Activated CD4-positive, alpha-beta T cell treated with anti-CD3 and anti-CD28 coated beads, Interleukin-2, amount 10 ng/mL, durations not matched to agents 24 days and 14 days (primary cell): ENCODE measurements at regions not wholly inside any gene's neighbourhood (a gene's known extent, or its start where the extent isn't known, plus 50 kb on each side); places are given as distances from the start of the nearest gene placed in this dataset.
"Not testable (repeated sequence)": the region's sequence is repeated elsewhere in the genome, so short reads cannot be mapped to it uniquely, and the experiment has no call there.

Experiments
- DNase-seq: peaks from one replicate; pipeline ENCODE4 v3.0.0; 2022
- H3K27ac Mint-ChIP-seq: one replicate; pipeline ENCODE4 v1.8.0; 2022; ENCODE audit warnings: mild to moderate bottlenecking, mixed read lengths
- H3K27me3 Mint-ChIP-seq: one replicate; pipeline ENCODE4 v1.8.0; 2022; ENCODE audit warnings: mixed read lengths
- H3K36me3 Mint-ChIP-seq: one replicate; pipeline ENCODE4 v1.8.0; 2022; ENCODE audit warnings: low read depth, mild to moderate bottlenecking, mixed read lengths
- H3K4me1 Mint-ChIP-seq: one replicate; pipeline ENCODE4 v1.8.0; 2021; ENCODE audit warnings: mixed read lengths
- H3K4me3 Mint-ChIP-seq: one replicate; pipeline ENCODE4 v1.8.0; 2022; ENCODE audit warnings: mild to moderate bottlenecking, moderate library complexity, mixed read lengths
- H3K9me3 Mint-ChIP-seq: one replicate; pipeline ENCODE4 v1.8.0; 2021; ENCODE audit warnings: mixed read lengths
- intact Hi-C: fragments of 100-400 bp; cut with micrococcal nuclease; formaldehyde crosslinking; loops from one replicate; pipeline ENCODE4 v1.15.1; 2023

GRCh38 chr6:23732521-23732920 is 393.5 kb upstream of the NRSN1 start:
- Mint-ChIP-seq H3K36me3 (no peaks in the 10 kb centered on the region), H3K27me3 (no peaks in the 10 kb centered on the region), H3K9me3 (no peaks in the 10 kb centered on the region), H3K4me1 (no peaks in the 10 kb centered on the region), H3K27ac (no peak overlapping the region), H3K4me3 (no peak overlapping the region)
- DNase-seq: no peak
- intact Hi-C loops: no loop called here

GRCh38 chr6:23735151-23735550 is 390.9 kb upstream of the NRSN1 start:
- H3K9me3 Mint-ChIP-seq: no peaks in the 10 kb centered on the region
- H3K36me3 Mint-ChIP-seq: no peaks in the 10 kb centered on the region
- no peaks in the 10 kb centered on the region for H3K27me3 Mint-ChIP-seq
- no peaks in the 10 kb centered on the region for H3K4me1 Mint-ChIP-seq
- no peak for DNase-seq
- intact Hi-C loops: no loop called here
- H3K4me3 Mint-ChIP-seq: no peak overlapping the region
- H3K27ac Mint-ChIP-seq: no peak overlapping the region

GRCh38 chr6:23736577-23736976 is 389.4 kb upstream of the NRSN1 start:
- Mint-ChIP-seq H3K9me3 (no peaks in the 10 kb centered on the region), H3K27me3 (no peaks in the 10 kb centered on the region), H3K4me3 (no peak overlapping the region), H3K27ac (no peak overlapping the region), H3K4me1 (no peaks in the 10 kb centered on the region), H3K36me3 (no peaks in the 10 kb centered on the region)
- no peak for DNase-seq
- intact Hi-C loops: no loop called here

GRCh38 chr6:23747239-23747638 is 378.8 kb upstream of the NRSN1 start:
- Mint-ChIP-seq H3K27ac (no peak overlapping the region), H3K9me3 (no peaks in the 10 kb centered on the region), H3K36me3 (no peaks in the 10 kb centered on the region), H3K27me3 (no peaks in the 10 kb centered on the region), H3K4me1 (no peaks in the 10 kb centered on the region), H3K4me3 (no peak overlapping the region)
- no peak for DNase-seq
- intact Hi-C loops: no loop called here

- no peak for DNase-seq
Measured at GRCh38 chr6:23752414-23752813, 373.6 kb upstream of the NRSN1 start.

GRCh38 chr6:23754197-23754596 is 371.8 kb upstream of the NRSN1 start:
- H3K27me3 Mint-ChIP-seq: no peaks in the 10 kb centered on the region
- intact Hi-C loops: no loop called here
- H3K4me1 Mint-ChIP-seq: no peaks in the 10 kb centered on the region
- no peak overlapping the region for H3K4me3 Mint-ChIP-seq
- H3K9me3 Mint-ChIP-seq: no peaks in the 10 kb centered on the region
- H3K27ac Mint-ChIP-seq: no peak overlapping the region
- no peaks in the 10 kb centered on the region for H3K36me3 Mint-ChIP-seq
- DNase-seq: no peak

More at GRCh38 chr6:23752414-23752813, 373.6 kb upstream of the NRSN1 start:
- Mint-ChIP-seq H3K27me3 (no peaks in the 10 kb centered on the region), H3K4me1 (no peaks in the 10 kb centered on the region), H3K9me3 (no peaks in the 10 kb centered on the region), H3K4me3 (no peak overlapping the region), H3K27ac (no peak overlapping the region), H3K36me3 (no peaks in the 10 kb centered on the region)
- intact Hi-C loops: no loop called here

GRCh38 chr6:23775127-23775526 is 350.9 kb upstream of the NRSN1 start:
- Mint-ChIP-seq H3K4me1 (no peaks in the 10 kb centered on the region), H3K27me3 (no peaks in the 10 kb centered on the region), H3K36me3 (no peaks in the 10 kb centered on the region), H3K9me3 (no peaks in the 10 kb centered on the region), H3K4me3 (no peak overlapping the region), H3K27ac (no peak overlapping the region)
- DNase-seq: no peak
- intact Hi-C loops: no loop called here

GRCh38 chr6:23783901-23784300 is 342.1 kb upstream of the NRSN1 start:
- H3K27me3 Mint-ChIP-seq: no peaks in the 10 kb centered on the region
- H3K9me3 Mint-ChIP-seq: no peaks in the 10 kb centered on the region
- H3K36me3 Mint-ChIP-seq: no peaks in the 10 kb centered on the region

GRCh38 chr6:23784301-23784919 is 341.6 kb upstream of the NRSN1 start:
- no peak for DNase-seq
- no peaks in the 10 kb centered on the region for H3K36me3 Mint-ChIP-seq
- H3K4me3 Mint-ChIP-seq: no peak overlapping the region
- H3K9me3 Mint-ChIP-seq: no peaks in the 10 kb centered on the region
- no peaks in the 10 kb centered on the region for H3K4me1 Mint-ChIP-seq
- H3K27ac Mint-ChIP-seq: no peak overlapping the region
- intact Hi-C loops: no loop called here
- H3K27me3 Mint-ChIP-seq: no peaks in the 10 kb centered on the region

More at GRCh38 chr6:23783901-23784300, 342.1 kb upstream of the NRSN1 start:
- H3K4me1 Mint-ChIP-seq: no peaks in the 10 kb centered on the region
- no peak for DNase-seq
- H3K4me3 Mint-ChIP-seq: no peak overlapping the region
- H3K27ac Mint-ChIP-seq: no peak overlapping the region
- intact Hi-C loops: no loop called here

- H3K4me1 Mint-ChIP-seq: no peaks in the 10 kb centered on the region
- H3K36me3 Mint-ChIP-seq: no peaks in the 10 kb centered on the region
- intact Hi-C loops: no loop called here
- H3K4me3 Mint-ChIP-seq: no peak overlapping the region
- no peak overlapping the region for H3K27ac Mint-ChIP-seq
- DNase-seq: no peak
- no peaks in the 10 kb centered on the region for H3K9me3 Mint-ChIP-seq
- no peaks in the 10 kb centered on the region for H3K27me3 Mint-ChIP-seq
Measured at GRCh38 chr6:23790756-23791155, 335.3 kb upstream of the NRSN1 start.

- Mint-ChIP-seq H3K27ac (no peak overlapping the region), H3K4me1 (no peaks in the 10 kb centered on the region), H3K27me3 (no peaks in the 10 kb centered on the region), H3K36me3 (no peaks in the 10 kb centered on the region), H3K9me3 (no peaks in the 10 kb centered on the region), H3K4me3 (no peak overlapping the region)
- intact Hi-C loops: no loop called here
- DNase-seq: no peak
Measured at GRCh38 chr6:23797041-23797440, 329.0 kb upstream of the NRSN1 start.

GRCh38 chr6:23804289-23804688 is 321.7 kb upstream of the NRSN1 start:
- not testable (repeated sequence) for H3K4me3 Mint-ChIP-seq

GRCh38 chr6:23821141-23821540 is 304.9 kb upstream of the NRSN1 start:
- H3K4me1 Mint-ChIP-seq, DNase-seq, H3K4me3 Mint-ChIP-seq, H3K27me3 Mint-ChIP-seq, H3K9me3 Mint-ChIP-seq, H3K36me3 Mint-ChIP-seq, intact Hi-C loops, H3K27ac Mint-ChIP-seq: not testable (repeated sequence)

More at GRCh38 chr6:23804289-23804688, 321.7 kb upstream of the NRSN1 start:
- intact Hi-C loops, H3K4me1 Mint-ChIP-seq, H3K36me3 Mint-ChIP-seq, H3K27me3 Mint-ChIP-seq, H3K9me3 Mint-ChIP-seq, DNase-seq, H3K27ac Mint-ChIP-seq: not testable (repeated sequence)

GRCh38 chr6:23823421-23823820 is 302.6 kb upstream of the NRSN1 start:
- no peak overlapping the region for H3K27ac Mint-ChIP-seq
- intact Hi-C loops: no loop called here
- no peaks in the 10 kb centered on the region for H3K36me3 Mint-ChIP-seq
- H3K9me3 Mint-ChIP-seq: no peaks in the 10 kb centered on the region
- DNase-seq: no peak
- H3K27me3 Mint-ChIP-seq: no peaks in the 10 kb centered on the region
- H3K4me1 Mint-ChIP-seq: no peaks in the 10 kb centered on the region
- H3K4me3 Mint-ChIP-seq: no peak overlapping the region

GRCh38 chr6:23826572-23826971 is 299.4 kb upstream of the NRSN1 start:
- intact Hi-C loops: no loop called here
- H3K27ac Mint-ChIP-seq: no peak overlapping the region
- H3K36me3 Mint-ChIP-seq: no peaks in the 10 kb centered on the region
- no peak overlapping the region for H3K4me3 Mint-ChIP-seq
- no peaks in the 10 kb centered on the region for H3K27me3 Mint-ChIP-seq
- DNase-seq: no peak
- H3K4me1 Mint-ChIP-seq: no peaks in the 10 kb centered on the region
- no peaks in the 10 kb centered on the region for H3K9me3 Mint-ChIP-seq
